Mammary epithelial cell (primary cell): ENCODE measurements at regions not wholly inside any gene's neighbourhood (a gene's known extent, or its start where the extent isn't known, plus 50 kb on each side); places are given as distances from the start of the nearest gene placed in this dataset.

Source experiments
- CTCF ChIP-seq, 2 donors: IDR thresholded peaks in 1 of 2; conservative IDR thresholded peaks in 1 of 2; 2 replicates each; pipeline ENCODE4 v1.5.1; 2011 to 2012; ENCODE audit warnings: inconsistent platforms in 2 of 2, low read length in 2 of 2, mild to moderate bottlenecking in 2 of 2, control low read depth in 1 of 2, low read depth in 1 of 2; ENCODE audit not compliant: insufficient read depth in 1 of 2; ENCODE audit errors: extremely low read depth in 1 of 2
- EZH2 ChIP-seq: IDR thresholded peaks from 2 replicates; pipeline ENCODE4 v1.6.1; 2012; ENCODE audit warnings: low read length, inconsistent platforms, borderline replicate concordance

DNA sequence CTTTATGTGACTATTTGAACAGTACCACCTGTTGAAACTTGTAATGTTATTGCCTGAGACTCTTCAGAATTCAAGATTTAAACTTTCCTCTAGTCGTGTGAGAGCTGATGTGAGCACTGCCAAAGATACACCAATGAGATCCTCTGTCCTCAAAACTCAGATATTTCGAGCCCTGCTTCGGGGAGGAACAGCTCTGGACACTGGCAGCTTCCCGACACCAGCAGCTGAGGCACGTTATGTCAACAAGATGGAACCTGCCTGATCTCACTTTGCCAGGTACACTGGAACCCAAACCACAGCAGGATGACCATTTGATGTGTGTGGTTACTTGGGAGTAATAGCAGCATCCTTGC lies 319.9 kb upstream of the RBMS1 start:
- no peak for TF ChIP-seq CTCF (conservative IDR thresholded peaks at IDR 0.05 in 1 of 2, IDR thresholded peaks at IDR 0.05 in 1 of 2; ENCODE audit: extremely low read depth in 1 of 2, insufficient read depth in 1 of 2, low read depth in 1 of 2, low read length in 2 of 2)
- TF ChIP-seq EZH2 = no peak
